SK-N-SH (cell line): ENCODE measurements at regions not wholly inside any gene's neighbourhood (a gene's known extent, or its start where the extent isn't known, plus 50 kb on each side); places are given as distances from the start of the nearest gene placed in this dataset.

Source experiments
- CTCF ChIA-PET: fragments of 300-600, 350-600 bp; formaldehyde crosslinking; extraction: SDS; loops from one replicate; lab custom pipeline; 2021; lab: Yijun Ruan, JAX
- POLR2A ChIA-PET: fragments of 350-600 bp; sonication (Branson Sonifier 250); formaldehyde crosslinking; extraction: SDS; loops from one replicate; lab custom pipeline; 2020; ENCODE audit warnings: antibody characterized with exemption, inconsistent platforms; lab: Yijun Ruan, JAX
- DNase-seq: peaks from one replicate; pipeline ENCODE4 v3.0.0; 2012
- H2AFZ ChIP-seq: fragments of 200-600 bp; sonication (generic); 2 replicates; pipeline ENCODE4 v1.8.1; 2016; ENCODE audit warnings: antibody characterized with exemption, mild to moderate bottlenecking, low read depth
- H3F3A ChIP-seq: fragments of 200-600 bp; sonication (generic); replicated peaks from 2 replicates; pipeline ENCODE3; 2016; ENCODE audit warnings: antibody characterized with exemption, mild to moderate bottlenecking; ENCODE audit not compliant: insufficient read depth
- H3K27ac ChIP-seq, 2 experiments: fragments of 200-500 bp in 1 of 2; fragments of 200-600 bp in 1 of 2; sonication (Bioruptor generic) in 1 of 2; sonication (generic), shearing (Covaris generic) in 1 of 2; 2 replicates each; pipeline versions ENCODE4 v1.5.1 to v1.6.1; 2014 to 2016; ENCODE audit warnings: low read depth in 2 of 2, inconsistent platforms in 1 of 2, low read length in 1 of 2, mild to moderate bottlenecking in 1 of 2, mixed read lengths in 1 of 2
- H3K27me3 ChIP-seq: fragments of 200-600 bp; sonication (generic), shearing (Covaris generic); 2 replicates; pipeline ENCODE4 v1.6.1; 2016; ENCODE audit warnings: mixed run types; ENCODE audit not compliant: insufficient read depth
- H3K36me3 ChIP-seq, 2 experiments: fragments of 200-500 bp in 1 of 2; fragments of 200-600 bp in 1 of 2; sonication (Bioruptor generic) in 1 of 2; sonication (generic) in 1 of 2; replicated peaks in 1 of 2; 2 replicates each; pipeline versions ENCODE3 to v1.5.1; 2014 to 2016; ENCODE audit warnings: low read length in 1 of 2, mild to moderate bottlenecking in 1 of 2; ENCODE audit not compliant: insufficient read depth in 2 of 2, control insufficient read depth in 1 of 2
- H3K4me1 ChIP-seq, 2 experiments: fragments of 200-500 bp in 1 of 2; fragments of 200-600 bp in 1 of 2; sonication (Bioruptor generic) in 1 of 2; sonication (generic), shearing (Covaris generic) in 1 of 2; 2 replicates each; pipeline versions ENCODE4 v1.5.1 to v1.6.1; 2014 to 2016; ENCODE audit warnings: low read depth in 1 of 2, low read length in 1 of 2, mixed run types in 1 of 2; ENCODE audit not compliant: insufficient read depth in 2 of 2, control insufficient read depth in 1 of 2
- H3K4me2 ChIP-seq: fragments of 200-600 bp; sonication (generic), shearing (Covaris generic); 2 replicates; pipeline ENCODE4 v1.6.1; 2017; ENCODE audit warnings: mixed run types
- H3K4me3 ChIP-seq, 2 experiments: fragments of 200-500 bp in 1 of 2; fragments of 200-600 bp in 1 of 2; sonication (Bioruptor generic) in 1 of 2; sonication (generic), shearing (Covaris generic) in 1 of 2; 2 replicates each; pipeline versions ENCODE4 v1.5.1 to v1.8.1; 2014 to 2016; ENCODE audit warnings: low read depth in 2 of 2, inconsistent platforms in 1 of 2, low read length in 1 of 2, mild to moderate bottlenecking in 1 of 2, mixed read lengths in 1 of 2, moderate library complexity in 1 of 2
- H3K79me2 ChIP-seq: fragments of 200-600 bp; sonication (generic); 2 replicates; pipeline ENCODE4 v1.8.1; 2017; ENCODE audit warnings: mild to moderate bottlenecking; ENCODE audit not compliant: insufficient read depth
- H3K9ac ChIP-seq: fragments of 200-600 bp; sonication (generic); 2 replicates; pipeline ENCODE4 v1.6.1; 2017; ENCODE audit warnings: mixed run types
- H3K9me2 ChIP-seq: fragments of 200-600 bp; sonication (generic); 2 replicates; pipeline ENCODE4 v1.6.1; 2017; ENCODE audit warnings: mixed run types
- H3K9me3 ChIP-seq: fragments of 200-600 bp; sonication (generic); 2 replicates; pipeline ENCODE4 v1.6.1; 2017; ENCODE audit warnings: mixed run types, mild to moderate bottlenecking, moderate library complexity
- H4K20me1 ChIP-seq: fragments of 200-600 bp; sonication (generic); 2 replicates; pipeline ENCODE4 v1.6.1; 2017; ENCODE audit warnings: mild to moderate bottlenecking, mixed run types; ENCODE audit not compliant: insufficient read depth
- CTCF ChIP-seq: fragments of 200-600 bp; sonication (generic); IDR thresholded peaks from 2 replicates; pipeline ENCODE4 v1.6.1; 2017; ENCODE audit warnings: antibody characterized with exemption, mild to moderate bottlenecking, moderate library complexity
- EP300 ChIP-seq, 2 experiments: IDR thresholded peaks; 2 replicates each; pipeline versions ENCODE4 v1.4.0 to v1.6.1; 2012; ENCODE audit warnings: borderline replicate concordance in 1 of 2, low read depth in 1 of 2, low read length in 1 of 2
- FOSL2 ChIP-seq: IDR thresholded peaks from 2 replicates; pipeline ENCODE4 v1.4.0; 2012; ENCODE audit warnings: low read depth, mild to moderate bottlenecking, moderate library complexity, borderline replicate concordance
- FOXJ3 ChIP-seq: sonication (generic); formaldehyde crosslinking; IDR thresholded peaks from 2 replicates; pipeline ENCODE4 v1.5.1; 2020; ENCODE audit warnings: mild to moderate bottlenecking, missing genetic modification reagents
- GABPA ChIP-seq: IDR thresholded peaks from 2 replicates; pipeline ENCODE4 v1.4.0; 2012; ENCODE audit warnings: low read depth, mild to moderate bottlenecking
- IRF3 ChIP-seq: fragments of 150-350 bp; IDR thresholded peaks from 2 replicates; pipeline ENCODE4 v1.6.1; 2016; ENCODE audit warnings: mild to moderate bottlenecking, low read depth, low read length
- JUND ChIP-seq: IDR thresholded peaks from 2 replicates; pipeline ENCODE4 v1.4.0; 2012
- MAX ChIP-seq: IDR thresholded peaks from 2 replicates; pipeline ENCODE4 v1.4.0; 2012; ENCODE audit warnings: low read depth
- MXI1 ChIP-seq: IDR thresholded peaks from 2 replicates; pipeline ENCODE4 v1.6.1; 2012; ENCODE audit warnings: mild to moderate bottlenecking, low read depth, low read length, improper control_type of control experiment
- NFIC ChIP-seq: IDR thresholded peaks from 2 replicates; pipeline ENCODE4 v1.4.0; 2012; ENCODE audit warnings: borderline replicate concordance
- NRF1 ChIP-seq: IDR thresholded peaks from 2 replicates; pipeline ENCODE4 v1.6.1; 2012; ENCODE audit warnings: low read depth, mild to moderate bottlenecking, low read length
- PBX3 ChIP-seq: IDR thresholded peaks from 2 replicates; pipeline ENCODE4; 2012
- RCOR1 ChIP-seq: fragments of 150-350 bp; IDR thresholded peaks from 2 replicates; pipeline ENCODE4 v1.6.1; 2017; ENCODE audit warnings: antibody characterized with exemption, low read length
- RXRA ChIP-seq: IDR thresholded peaks from 2 replicates; pipeline ENCODE4 v1.4.0; 2012; ENCODE audit warnings: low read depth, mild to moderate bottlenecking, borderline replicate concordance
- SMC3 ChIP-seq: IDR thresholded peaks from 2 replicates; pipeline ENCODE4 v1.6.1; 2012; ENCODE audit warnings: low read depth, low read length, improper control_type of control experiment
- TCF12 ChIP-seq: IDR thresholded peaks from 2 replicates; pipeline ENCODE4 v1.4.0; 2012
- TEAD4 ChIP-seq: IDR thresholded peaks from 2 replicates; pipeline ENCODE4 v1.4.0; 2012; ENCODE audit warnings: mild to moderate bottlenecking, borderline replicate concordance; ENCODE audit not compliant: insufficient read depth
- USF2 ChIP-seq: fragments of 150-350 bp; IDR thresholded peaks from 2 replicates; pipeline ENCODE4 v1.6.1; 2017; ENCODE audit warnings: antibody characterized with exemption, low read length, low read depth, borderline replicate concordance
- ZBTB33 ChIP-seq: IDR thresholded peaks from 2 replicates; pipeline ENCODE4 v1.4.0; 2012; ENCODE audit warnings: low read depth, borderline replicate concordance
- WGBS: methylation state at CpG from one replicate; pipeline ENCODE4 v1.1.6; 2017; ENCODE audit warnings: low lambda C conversion rate; 5-methylcytosine and 5-hydroxymethylcytosine counted together

- POLR2A ChIA-PET = no interaction called here
- H3K27ac ChIP-seq = peak overlapping the region in 1 of 2 experiments; percentile 58; a peak in 2 of 4 replicates
- no peaks in the 10 kb centered on the region; a peak in 1 of 4 replicates for H3K4me1 ChIP-seq
- no peaks in the 10 kb centered on the region for H3K36me3 ChIP-seq
- no peaks in the 10 kb centered on the region for H3K9me2 ChIP-seq
- WGBS = 22% methylated on average over 5 of the region's 5 CpGs
- CTCF ChIA-PET = no interaction called here
- no peak for DNase-seq
- no peaks in the 10 kb centered on the region for H3K27me3 ChIP-seq
- H3K9me3 ChIP-seq = peaks cover 5% of the 10 kb centered on the region
- H3K4me2 ChIP-seq = no peak overlapping the region
- no peak overlapping the region for H3K9ac ChIP-seq
- H2AFZ ChIP-seq = no peak overlapping the region; the same call in 1 of the 2 replicates
- TF ChIP-seq EP300 (IDR thresholded peaks at IDR 0.05; ENCODE audit: borderline replicate concordance in 1 of 2, low read depth in 1 of 2, low read length in 1 of 2) (peak in 1 of 2 experiments; percentile 61; a peak in 1 of 4 replicates), SMC3 (no peak), RXRA (peak; percentile 45; the same call in 1 of the 2 replicates), NFIC (peak; percentile 40; the same call in 1 of the 2 replicates), IRF3 (no peak), TCF12 (peak; percentile 87), JUND (peak; percentile 72; the same call in 1 of the 2 replicates), RCOR1 (no peak), MAX (peak; percentile 85), PBX3 (peak; percentile 74), FOSL2 (peak; percentile 78), TEAD4 (no peak)
- H3K79me2 ChIP-seq = no peaks in the 10 kb centered on the region
- H3F3A ChIP-seq = peaks cover 5% of the 10 kb centered on the region
- no peaks in the 10 kb centered on the region for H4K20me1 ChIP-seq
- H3K4me3 ChIP-seq = no peak overlapping the region
These were observed 2252.9 kb upstream of the AGA start for GRCh38 chr4:179695175-179695574.

- Histone ChIP-seq H3K9me2 (no peaks in the 10 kb centered on the region), H3K4me1 (no peaks in the 10 kb centered on the region), H3F3A (peaks cover 5% of the 10 kb centered on the region), H3K4me2 (no peak overlapping the region), H3K27me3 (no peaks in the 10 kb centered on the region), H3K36me3 (no peaks in the 10 kb centered on the region), H2AFZ (no peak overlapping the region), H3K9me3 (peaks cover 5% of the 10 kb centered on the region), H3K27ac (no peak overlapping the region), H3K9ac (no peak overlapping the region), H3K79me2 (no peaks in the 10 kb centered on the region), H3K4me3 (no peak overlapping the region), H4K20me1 (no peaks in the 10 kb centered on the region)
- ChIA-PET CTCF (no interaction called here), POLR2A (no interaction called here)
- DNase-seq = no peak
- WGBS = 35% methylated on average over 5 of the region's 5 CpGs
- no peak for TF ChIP-seq ZBTB33
- TF ChIP-seq PBX3 = no peak
- no peak for TF ChIP-seq MAX
- no peak for TF ChIP-seq GABPA
- TF ChIP-seq USF2 = no peak
- TF ChIP-seq NRF1 = no peak
- no peak for TF ChIP-seq MXI1
- TF ChIP-seq FOXJ3 = no peak
- no peak for TF ChIP-seq CTCF
- TF ChIP-seq FOSL2 = no peak
These were observed 2256.1 kb upstream of the AGA start for GRCh38 chr4:179698321-179698720.
